PC-3 (cell line): ENCODE measurements at regions not wholly inside any gene's neighbourhood (a gene's known extent, or its start where the extent isn't known, plus 50 kb on each side); places are given as distances from the start of the nearest gene placed in this dataset.

Experiments
- ATAC-seq: fragments of 200-7000 bp; cut with Tn5 transposase; 2 replicates; pipeline ENCODE4 v1.9.1; 2020; ENCODE audit warnings: mild to moderate bottlenecking, moderate library complexity
- BruUV-seq: library from RNA; stranded (reverse); fragments of 400-500 nt; replicated peaks from 2 replicates; lab custom pipeline; 2021; lab: Mats Ljungman, UMichigan
- CTCF ChIA-PET: fragments of 300-600 bp; sonication (Branson Sonifier 250); formaldehyde crosslinking; loops from one replicate; lab custom pipeline; 2022; ENCODE audit warnings: antibody characterized with exemption; lab: Charles Lee
- POLR2A ChIA-PET: fragments of 300-600 bp; sonication (Branson Sonifier 250); formaldehyde crosslinking; loops from one replicate; lab custom pipeline; 2022; ENCODE audit warnings: antibody characterized with exemption; ENCODE audit not compliant: unreplicated experiment; lab: Charles Lee
- DNase-seq: peaks from one replicate; pipeline ENCODE4 v3.0.0-alpha.2; 2015
- H2AFZ ChIP-seq: fragments of 300-600 bp; sonication (generic); 2 replicates; pipeline ENCODE4 v1.6.0; 2016; ENCODE audit warnings: antibody characterized with exemption, low read length
- H3F3A ChIP-seq: fragments of 300-600 bp; sonication (generic); one replicate; pipeline ENCODE4 v1.6.0; 2017; ENCODE audit warnings: antibody characterized with exemption, low read length, control low read depth, mild to moderate bottlenecking; ENCODE audit not compliant: unreplicated experiment
- H3K27ac ChIP-seq: fragments of 300-600 bp; sonication (generic); 2 replicates; pipeline ENCODE4 v1.5.1; 2016; ENCODE audit warnings: mild to moderate bottlenecking, low read length
- H3K27me3 ChIP-seq: fragments of 300-600 bp; sonication (generic); 2 replicates; pipeline ENCODE4 v1.6.1; 2016; ENCODE audit warnings: low read length, mixed read lengths
- H3K36me3 ChIP-seq: fragments of 300-600 bp; sonication (generic); 2 replicates; pipeline ENCODE4 v1.6.1; 2016; ENCODE audit warnings: low read depth, mixed run types, low read length, mixed read lengths
- H3K4me1 ChIP-seq: fragments of 300-600 bp; sonication (generic); 2 replicates; pipeline ENCODE4 v1.5.1; 2016; ENCODE audit warnings: low read length; ENCODE audit not compliant: insufficient read depth
- H3K4me2 ChIP-seq: fragments of 300-600 bp; sonication (generic); 2 replicates; pipeline ENCODE4 v1.6.0; 2016; ENCODE audit warnings: low read length
- H3K4me3 ChIP-seq: fragments of 300-600 bp; sonication (generic); 2 replicates; pipeline ENCODE4 v1.5.1; 2016; ENCODE audit warnings: mild to moderate bottlenecking, low read length, mixed read lengths
- H3K79me2 ChIP-seq: fragments of 300-600 bp; sonication (generic); 2 replicates; pipeline ENCODE4 v1.6.1; 2017; ENCODE audit warnings: low read length, mixed read lengths
- H3K9ac ChIP-seq: fragments of 300-600 bp; sonication (generic); 2 replicates; pipeline ENCODE4 v1.6.0; 2016; ENCODE audit warnings: mild to moderate bottlenecking, low read length
- H3K9me2 ChIP-seq: fragments of 300-600 bp; sonication (generic); replicated peaks from 2 replicates; pipeline ENCODE4 v1.6.1; 2016; ENCODE audit warnings: mixed run types, low read length, mixed read lengths
- H3K9me3 ChIP-seq: fragments of 300-600 bp; sonication (generic); 2 replicates; pipeline ENCODE4 v1.6.1; 2016; ENCODE audit warnings: low read length, mixed read lengths
- H4K20me1 ChIP-seq: fragments of 300-600 bp; sonication (generic); 2 replicates; pipeline ENCODE4 v1.6.1; 2016; ENCODE audit warnings: low read length, mixed read lengths
- EZH2 ChIP-seq: fragments of 300-600 bp; sonication (generic); IDR thresholded peaks from one replicate; pipeline ENCODE4 v1.6.1; 2017; ENCODE audit warnings: antibody characterized with exemption, mild to moderate bottlenecking, low read length; ENCODE audit not compliant: unreplicated experiment
- EZH2phosphoT487 ChIP-seq: fragments of 300-600 bp; sonication (generic); IDR thresholded peaks from 2 replicates; pipeline ENCODE4 v1.6.1; 2018; ENCODE audit warnings: mild to moderate bottlenecking, antibody characterized with exemption, low read length, borderline replicate concordance
- intact Hi-C: fragments of 100-400 bp; cut with micrococcal nuclease; formaldehyde crosslinking; loops from 2 replicates; pipeline ENCODE4 v1.9.0; 2023
- TF ChIP-seq, protein P1 (sequence below): fragments of 300-600 bp; sonication (generic); conservative IDR thresholded peaks from 2 replicates; pipeline ENCODE4 v1.5.1; 2017; ENCODE audit warnings: antibody characterized with exemption, low read depth, mild to moderate bottlenecking, low read length

DNA sequence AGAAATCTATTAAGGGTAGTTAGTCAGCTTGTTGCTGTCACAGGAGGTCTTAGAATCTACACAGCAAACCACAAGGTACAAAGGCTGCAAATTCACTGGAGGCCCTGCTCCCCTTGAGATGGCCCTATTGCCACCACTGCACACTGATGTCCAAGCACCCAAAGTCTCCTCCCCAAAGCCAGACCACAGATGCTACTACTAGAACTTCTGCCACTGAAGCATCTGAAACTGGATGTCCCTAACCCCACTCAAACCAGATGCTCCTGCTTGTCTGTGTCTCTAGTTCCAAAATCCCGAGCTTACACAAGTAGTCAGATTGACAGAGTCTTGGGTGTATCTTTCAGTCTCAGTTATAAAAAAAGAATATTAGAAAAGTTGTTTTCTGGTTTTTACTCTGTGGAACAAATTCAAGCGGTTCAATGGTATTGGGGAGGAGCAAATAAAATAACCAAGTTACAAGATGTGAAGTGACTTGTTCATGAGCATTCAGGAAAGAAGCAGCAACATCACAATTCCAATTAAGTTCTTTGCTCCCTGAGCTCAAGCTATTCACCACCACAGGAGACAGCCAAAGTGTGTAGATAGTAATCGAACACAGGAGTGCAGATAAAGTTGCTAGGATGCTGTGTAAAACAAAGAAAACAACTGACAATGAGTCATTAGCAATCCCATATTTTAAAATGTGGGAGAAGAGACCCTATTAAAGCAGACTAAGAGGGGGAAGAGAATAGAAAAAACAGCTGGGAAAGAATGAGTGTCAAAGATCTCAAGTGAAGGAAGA, 352.3 kb downstream of the PDGFC start:
- no peak overlapping the region for H3K4me2 ChIP-seq
- no peaks in the 10 kb centered on the region for H3K79me2 ChIP-seq
- intact Hi-C loops, result no loop called here
- H3K9me3 ChIP-seq, result no peaks in the 10 kb centered on the region
- H3K27ac ChIP-seq, result no peak overlapping the region
- H3K4me1 ChIP-seq, result no peaks in the 10 kb centered on the region
- no peak overlapping the region for H3K9ac ChIP-seq
- no peaks in the 10 kb centered on the region for H3K36me3 ChIP-seq
- no peaks in the 10 kb centered on the region for H3K27me3 ChIP-seq
- POLR2A ChIA-PET, result no interaction called here
- CTCF ChIA-PET, result no interaction called here
- no TSS peak for BruUV-seq
- ATAC-seq (no peak), DNase-seq (no peak)
- H2AFZ ChIP-seq, result no peak overlapping the region
- no peak overlapping the region for H3K4me3 ChIP-seq
- no peaks in the 10 kb centered on the region for H4K20me1 ChIP-seq
- H3F3A ChIP-seq, result no peaks in the 10 kb centered on the region
- TF ChIP-seq EZH2 (no peak), EZH2phosphoT487 (no peak)
- TF ChIP-seq, protein P1, sequence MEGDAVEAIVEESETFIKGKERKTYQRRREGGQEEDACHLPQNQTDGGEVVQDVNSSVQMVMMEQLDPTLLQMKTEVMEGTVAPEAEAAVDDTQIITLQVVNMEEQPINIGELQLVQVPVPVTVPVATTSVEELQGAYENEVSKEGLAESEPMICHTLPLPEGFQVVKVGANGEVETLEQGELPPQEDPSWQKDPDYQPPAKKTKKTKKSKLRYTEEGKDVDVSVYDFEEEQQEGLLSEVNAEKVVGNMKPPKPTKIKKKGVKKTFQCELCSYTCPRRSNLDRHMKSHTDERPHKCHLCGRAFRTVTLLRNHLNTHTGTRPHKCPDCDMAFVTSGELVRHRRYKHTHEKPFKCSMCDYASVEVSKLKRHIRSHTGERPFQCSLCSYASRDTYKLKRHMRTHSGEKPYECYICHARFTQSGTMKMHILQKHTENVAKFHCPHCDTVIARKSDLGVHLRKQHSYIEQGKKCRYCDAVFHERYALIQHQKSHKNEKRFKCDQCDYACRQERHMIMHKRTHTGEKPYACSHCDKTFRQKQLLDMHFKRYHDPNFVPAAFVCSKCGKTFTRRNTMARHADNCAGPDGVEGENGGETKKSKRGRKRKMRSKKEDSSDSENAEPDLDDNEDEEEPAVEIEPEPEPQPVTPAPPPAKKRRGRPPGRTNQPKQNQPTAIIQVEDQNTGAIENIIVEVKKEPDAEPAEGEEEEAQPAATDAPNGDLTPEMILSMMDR, result no peak
- no peaks in the 10 kb centered on the region for H3K9me2 ChIP-seq

DNA sequence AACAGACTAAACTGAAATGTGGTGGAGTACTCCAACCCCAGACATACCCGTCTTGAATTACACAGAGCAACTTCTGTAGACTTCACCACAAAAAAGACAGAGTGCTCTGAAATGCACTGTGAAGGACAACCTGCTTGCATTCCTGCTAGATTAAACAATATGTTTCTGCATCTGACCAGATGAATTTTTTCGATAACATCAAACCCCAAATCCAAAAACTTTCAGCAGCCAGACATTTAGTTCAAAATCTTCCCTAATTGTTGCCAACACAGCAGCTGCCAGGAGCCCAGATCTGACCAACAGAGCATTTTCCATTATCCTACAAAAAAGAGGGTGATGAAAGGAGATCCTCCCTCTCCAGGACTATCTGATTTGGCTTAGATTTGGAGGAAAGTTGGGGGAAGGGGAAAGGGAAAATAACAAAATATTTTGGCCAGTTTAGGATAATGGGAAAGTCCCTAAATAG, 356.5 kb downstream of the PDGFC start:
- Histone ChIP-seq H3K9me2 (no peaks in the 10 kb centered on the region), H3K27ac (no peak overlapping the region), H3K4me3 (no peak overlapping the region), H2AFZ (no peak overlapping the region), H3K36me3 (no peaks in the 10 kb centered on the region), H3K27me3 (no peaks in the 10 kb centered on the region), H3K79me2 (no peaks in the 10 kb centered on the region), H3K9ac (no peak overlapping the region), H3K4me2 (no peak overlapping the region), H3F3A (no peaks in the 10 kb centered on the region), H3K4me1 (no peaks in the 10 kb centered on the region), H4K20me1 (no peaks in the 10 kb centered on the region), H3K9me3 (no peaks in the 10 kb centered on the region)
- CTCF ChIA-PET, result no interaction called here
- DNase-seq, result no peak
- ATAC-seq, result no peak
- no TSS peak for BruUV-seq
- TF ChIP-seq, protein P1, result no peak
- TF ChIP-seq EZH2 (no peak), EZH2phosphoT487 (no peak)
- POLR2A ChIA-PET, result no interaction called here
- intact Hi-C loops, result no loop called here

DNA sequence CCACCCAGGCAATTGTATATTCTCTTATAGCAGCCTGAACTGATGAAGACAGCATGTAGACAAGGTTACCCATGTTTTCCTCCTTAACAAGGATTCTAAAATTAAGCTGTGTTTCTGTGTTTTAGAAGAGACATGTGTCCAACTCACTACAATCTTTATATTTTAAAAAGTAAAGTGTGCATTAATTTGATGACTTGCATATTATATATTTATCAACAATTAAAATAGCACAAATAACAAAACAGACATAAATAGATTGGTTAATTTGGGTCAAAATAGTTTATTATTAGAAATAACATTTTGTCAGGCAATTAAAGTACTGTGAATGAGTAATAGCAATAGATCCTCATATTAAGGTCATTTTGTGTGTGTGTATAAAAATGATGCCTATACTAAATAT, 357.1 kb downstream of the PDGFC start:
- H3K4me1 ChIP-seq, result no peaks in the 10 kb centered on the region
- DNase-seq (no peak), ATAC-seq (no peak)
- no peak overlapping the region for H3K9ac ChIP-seq
- ChIA-PET CTCF (no interaction called here), POLR2A (no interaction called here)
- H3K9me3 ChIP-seq, result no peaks in the 10 kb centered on the region
- no TSS peak for BruUV-seq
- no peaks in the 10 kb centered on the region for H3K27me3 ChIP-seq
- no peaks in the 10 kb centered on the region for H3K79me2 ChIP-seq
- H3K4me2 ChIP-seq, result no peak overlapping the region
- H3K4me3 ChIP-seq, result no peak overlapping the region
- H3K36me3 ChIP-seq, result no peaks in the 10 kb centered on the region
- no peak overlapping the region for H3K27ac ChIP-seq
- H2AFZ ChIP-seq, result no peak overlapping the region
- no peaks in the 10 kb centered on the region for H4K20me1 ChIP-seq
- intact Hi-C loops, result no loop called here
- H3F3A ChIP-seq, result no peaks in the 10 kb centered on the region
- TF ChIP-seq, protein P1, result no peak
- no peak for TF ChIP-seq EZH2phosphoT487
- no peak for TF ChIP-seq EZH2
- no peaks in the 10 kb centered on the region for H3K9me2 ChIP-seq
